PC-3 (cell line): ENCODE measurements at regions not wholly inside any gene's neighbourhood (a gene's known extent, or its start where the extent isn't known, plus 50 kb on each side); places are given as distances from the start of the nearest gene placed in this dataset.

Experiments
- ATAC-seq: fragments of 200-7000 bp; cut with Tn5 transposase; 2 replicates; pipeline ENCODE4 v1.9.1; 2020; ENCODE audit warnings: mild to moderate bottlenecking, moderate library complexity
- BruUV-seq: library from RNA; stranded (reverse); fragments of 400-500 nt; replicated peaks from 2 replicates; lab custom pipeline; 2021; lab: Mats Ljungman, UMichigan
- CTCF ChIA-PET: fragments of 300-600 bp; sonication (Branson Sonifier 250); formaldehyde crosslinking; loops from one replicate; lab custom pipeline; 2022; ENCODE audit warnings: antibody characterized with exemption; lab: Charles Lee
- POLR2A ChIA-PET: fragments of 300-600 bp; sonication (Branson Sonifier 250); formaldehyde crosslinking; loops from one replicate; lab custom pipeline; 2022; ENCODE audit warnings: antibody characterized with exemption; ENCODE audit not compliant: unreplicated experiment; lab: Charles Lee
- DNase-seq: peaks from one replicate; pipeline ENCODE4 v3.0.0-alpha.2; 2015
- H2AFZ ChIP-seq: fragments of 300-600 bp; sonication (generic); 2 replicates; pipeline ENCODE4 v1.6.0; 2016; ENCODE audit warnings: antibody characterized with exemption, low read length
- H3F3A ChIP-seq: fragments of 300-600 bp; sonication (generic); one replicate; pipeline ENCODE4 v1.6.0; 2017; ENCODE audit warnings: antibody characterized with exemption, low read length, control low read depth, mild to moderate bottlenecking; ENCODE audit not compliant: unreplicated experiment
- H3K27ac ChIP-seq: fragments of 300-600 bp; sonication (generic); 2 replicates; pipeline ENCODE4 v1.5.1; 2016; ENCODE audit warnings: mild to moderate bottlenecking, low read length
- H3K27me3 ChIP-seq: fragments of 300-600 bp; sonication (generic); 2 replicates; pipeline ENCODE4 v1.6.1; 2016; ENCODE audit warnings: low read length, mixed read lengths
- H3K36me3 ChIP-seq: fragments of 300-600 bp; sonication (generic); 2 replicates; pipeline ENCODE4 v1.6.1; 2016; ENCODE audit warnings: low read depth, mixed run types, low read length, mixed read lengths
- H3K4me1 ChIP-seq: fragments of 300-600 bp; sonication (generic); 2 replicates; pipeline ENCODE4 v1.5.1; 2016; ENCODE audit warnings: low read length; ENCODE audit not compliant: insufficient read depth
- H3K4me2 ChIP-seq: fragments of 300-600 bp; sonication (generic); 2 replicates; pipeline ENCODE4 v1.6.0; 2016; ENCODE audit warnings: low read length
- H3K4me3 ChIP-seq: fragments of 300-600 bp; sonication (generic); 2 replicates; pipeline ENCODE4 v1.5.1; 2016; ENCODE audit warnings: mild to moderate bottlenecking, low read length, mixed read lengths
- H3K79me2 ChIP-seq: fragments of 300-600 bp; sonication (generic); 2 replicates; pipeline ENCODE4 v1.6.1; 2017; ENCODE audit warnings: low read length, mixed read lengths
- H3K9ac ChIP-seq: fragments of 300-600 bp; sonication (generic); 2 replicates; pipeline ENCODE4 v1.6.0; 2016; ENCODE audit warnings: mild to moderate bottlenecking, low read length
- H3K9me2 ChIP-seq: fragments of 300-600 bp; sonication (generic); replicated peaks from 2 replicates; pipeline ENCODE4 v1.6.1; 2016; ENCODE audit warnings: mixed run types, low read length, mixed read lengths
- H3K9me3 ChIP-seq: fragments of 300-600 bp; sonication (generic); 2 replicates; pipeline ENCODE4 v1.6.1; 2016; ENCODE audit warnings: low read length, mixed read lengths
- H4K20me1 ChIP-seq: fragments of 300-600 bp; sonication (generic); 2 replicates; pipeline ENCODE4 v1.6.1; 2016; ENCODE audit warnings: low read length, mixed read lengths
- EZH2 ChIP-seq: fragments of 300-600 bp; sonication (generic); IDR thresholded peaks from one replicate; pipeline ENCODE4 v1.6.1; 2017; ENCODE audit warnings: antibody characterized with exemption, mild to moderate bottlenecking, low read length; ENCODE audit not compliant: unreplicated experiment
- EZH2phosphoT487 ChIP-seq: fragments of 300-600 bp; sonication (generic); IDR thresholded peaks from 2 replicates; pipeline ENCODE4 v1.6.1; 2018; ENCODE audit warnings: mild to moderate bottlenecking, antibody characterized with exemption, low read length, borderline replicate concordance
- intact Hi-C: fragments of 100-400 bp; cut with micrococcal nuclease; formaldehyde crosslinking; loops from 2 replicates; pipeline ENCODE4 v1.9.0; 2023
- TF ChIP-seq, protein P1 (sequence below): fragments of 300-600 bp; sonication (generic); conservative IDR thresholded peaks from 2 replicates; pipeline ENCODE4 v1.5.1; 2017; ENCODE audit warnings: antibody characterized with exemption, low read depth, mild to moderate bottlenecking, low read length

DNA sequence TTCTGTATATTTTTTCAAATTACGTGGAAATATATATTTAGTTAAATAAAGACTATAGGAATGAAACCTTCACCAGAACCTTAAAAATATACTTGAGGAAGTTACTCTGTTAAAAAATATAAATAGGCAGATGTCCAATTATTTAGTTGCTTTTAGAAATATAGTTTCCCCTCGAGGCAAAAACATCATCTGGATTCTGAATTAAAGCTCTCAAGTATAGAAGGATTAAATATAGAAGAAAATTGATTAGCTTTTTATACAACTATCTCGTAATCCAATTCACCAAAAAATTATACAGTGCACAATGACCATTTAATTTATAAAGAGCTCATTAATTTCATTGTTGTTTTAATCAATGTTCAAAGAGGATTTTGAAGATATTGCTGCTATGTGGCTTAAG is 601.4 kb downstream of the GABRG2 start:
- no peak for TF ChIP-seq EZH2phosphoT487
- TF ChIP-seq, protein P1, sequence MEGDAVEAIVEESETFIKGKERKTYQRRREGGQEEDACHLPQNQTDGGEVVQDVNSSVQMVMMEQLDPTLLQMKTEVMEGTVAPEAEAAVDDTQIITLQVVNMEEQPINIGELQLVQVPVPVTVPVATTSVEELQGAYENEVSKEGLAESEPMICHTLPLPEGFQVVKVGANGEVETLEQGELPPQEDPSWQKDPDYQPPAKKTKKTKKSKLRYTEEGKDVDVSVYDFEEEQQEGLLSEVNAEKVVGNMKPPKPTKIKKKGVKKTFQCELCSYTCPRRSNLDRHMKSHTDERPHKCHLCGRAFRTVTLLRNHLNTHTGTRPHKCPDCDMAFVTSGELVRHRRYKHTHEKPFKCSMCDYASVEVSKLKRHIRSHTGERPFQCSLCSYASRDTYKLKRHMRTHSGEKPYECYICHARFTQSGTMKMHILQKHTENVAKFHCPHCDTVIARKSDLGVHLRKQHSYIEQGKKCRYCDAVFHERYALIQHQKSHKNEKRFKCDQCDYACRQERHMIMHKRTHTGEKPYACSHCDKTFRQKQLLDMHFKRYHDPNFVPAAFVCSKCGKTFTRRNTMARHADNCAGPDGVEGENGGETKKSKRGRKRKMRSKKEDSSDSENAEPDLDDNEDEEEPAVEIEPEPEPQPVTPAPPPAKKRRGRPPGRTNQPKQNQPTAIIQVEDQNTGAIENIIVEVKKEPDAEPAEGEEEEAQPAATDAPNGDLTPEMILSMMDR: no peak
- no peak for TF ChIP-seq EZH2
- BruUV-seq: no TSS peak

DNA sequence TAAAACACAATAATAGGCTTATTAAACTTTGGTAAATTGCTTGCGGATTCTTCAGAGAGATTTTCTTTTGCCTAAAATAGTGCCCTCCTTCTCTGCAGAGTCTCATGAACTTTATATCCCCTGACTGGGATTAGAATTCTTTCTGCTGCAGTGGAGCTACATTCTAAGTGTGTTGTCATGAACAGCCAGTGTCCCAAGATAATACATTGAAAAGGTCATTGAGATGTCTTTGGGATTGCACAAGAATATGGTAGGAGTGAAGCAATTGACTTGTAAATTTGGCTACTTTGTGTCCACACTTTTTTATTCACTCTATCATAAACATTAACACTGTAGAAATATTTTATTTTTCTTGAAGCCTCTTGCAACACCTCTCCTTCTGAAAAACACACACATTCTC is 604.5 kb downstream of the GABRG2 start:
- no TSS peak for BruUV-seq
- Histone ChIP-seq H2AFZ (no peak overlapping the region), H3K9ac (no peak overlapping the region), H4K20me1 (no peaks in the 10 kb centered on the region), H3K36me3 (no peaks in the 10 kb centered on the region), H3K27ac (no peak overlapping the region), H3K27me3 (no peaks in the 10 kb centered on the region), H3K9me3 (peaks cover 7% of the 10 kb centered on the region; the same call in 1 of the 2 replicates), H3K79me2 (no peaks in the 10 kb centered on the region), H3K4me2 (no peak overlapping the region), H3K9me2 (no peaks in the 10 kb centered on the region), H3K4me3 (no peak overlapping the region), H3K4me1 (no peaks in the 10 kb centered on the region), H3F3A (no peaks in the 10 kb centered on the region)
- TF ChIP-seq, protein P1: no peak
- TF ChIP-seq EZH2: no peak
- no peak for TF ChIP-seq EZH2phosphoT487
- ATAC-seq: no peak
- CTCF ChIA-PET: no interaction called here
- DNase-seq: no peak
- intact Hi-C loops: no loop called here
- POLR2A ChIA-PET: no interaction called here

More for the DNA sequence above, 601.4 kb downstream of the GABRG2 start:
- Histone ChIP-seq H3K4me1 (no peaks in the 10 kb centered on the region), H3K36me3 (no peaks in the 10 kb centered on the region), H3K9me3 (peaks cover 7% of the 10 kb centered on the region; the same call in 1 of the 2 replicates), H2AFZ (no peak overlapping the region), H3K4me3 (no peak overlapping the region), H3K9me2 (no peaks in the 10 kb centered on the region), H3K27me3 (no peaks in the 10 kb centered on the region), H3K27ac (no peak overlapping the region), H3F3A (no peaks in the 10 kb centered on the region), H3K79me2 (no peaks in the 10 kb centered on the region), H3K9ac (no peak overlapping the region), H3K4me2 (no peak overlapping the region), H4K20me1 (no peaks in the 10 kb centered on the region)
- POLR2A ChIA-PET: no interaction called here
- DNase-seq (no peak), ATAC-seq (no peak)
- intact Hi-C loops: no loop called here
- CTCF ChIA-PET: no interaction called here

DNA sequence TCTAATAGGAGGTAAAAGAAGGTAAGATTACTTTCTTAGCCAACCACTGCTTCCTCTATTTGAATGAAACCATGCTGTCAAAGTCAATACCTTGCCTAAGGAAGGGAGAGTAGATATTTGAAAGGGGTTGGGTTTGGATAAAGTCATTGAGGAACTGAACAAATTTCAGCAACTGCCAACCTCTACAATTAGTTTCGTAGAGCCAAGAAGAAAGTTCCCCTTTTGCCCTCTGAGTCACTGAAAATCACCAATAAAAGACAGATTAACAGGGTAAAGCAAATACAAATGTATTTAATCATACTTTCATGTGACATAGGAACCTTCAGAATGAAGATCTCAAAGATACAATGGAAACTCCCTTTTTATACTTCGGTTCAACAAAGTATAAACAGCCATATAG is 615.7 kb downstream of the GABRG2 start:
- peak overlapping the region; percentile 95 for H3K27ac ChIP-seq
- H3K4me2 ChIP-seq: peak overlapping the region; percentile 74; the same call in 1 of the 2 replicates
- H4K20me1 ChIP-seq: no peaks in the 10 kb centered on the region
- peak overlapping the region; percentile 23; the same call in 1 of the 2 replicates for H3K4me3 ChIP-seq
- POLR2A ChIA-PET: no interaction called here
- H3K9me3 ChIP-seq: no peaks in the 10 kb centered on the region
- no peak for ATAC-seq
- no peak overlapping the region for H2AFZ ChIP-seq
- H3K4me1 ChIP-seq: peaks cover 21% of the 10 kb centered on the region; the same call in 1 of the 2 replicates
- CTCF ChIA-PET: no interaction called here
- DNase-seq: peak; percentile 82
- H3K79me2 ChIP-seq: no peaks in the 10 kb centered on the region
- no peaks in the 10 kb centered on the region for H3K36me3 ChIP-seq
- H3F3A ChIP-seq: peaks cover 3% of the 10 kb centered on the region
- BruUV-seq: no TSS peak
- no peaks in the 10 kb centered on the region for H3K9me2 ChIP-seq
- TF ChIP-seq EZH2phosphoT487: no peak
- TF ChIP-seq, protein P1: no peak
- H3K9ac ChIP-seq: peak overlapping the region; percentile 67
- no peaks in the 10 kb centered on the region for H3K27me3 ChIP-seq
- intact Hi-C loops: no loop called here
